Fibroblast of pulmonary artery (primary cell): ENCODE measurements at regions not wholly inside any gene's neighbourhood (a gene's known extent, or its start where the extent isn't known, plus 50 kb on each side); places are given as distances from the start of the nearest gene placed in this dataset.

ENCODE experiments used
- DNase-seq: peaks from one replicate; pipeline ENCODE4 v3.0.0-alpha.2; 2010; ENCODE audit warnings: low read depth
- H3K4me3 ChIP-seq: replicated peaks from 2 replicates; pipeline ENCODE4 v1.5.1; 2011; ENCODE audit warnings: low read depth, mild to moderate bottlenecking, control low read depth, low read length, moderate library complexity
- TF ChIP-seq, protein P1 (sequence below): IDR thresholded peaks from 2 replicates; pipeline ENCODE4 v1.5.1; 2011; ENCODE audit warnings: mild to moderate bottlenecking, control low read depth, low read length, inconsistent platforms; ENCODE audit errors: missing control alignments

DNA sequence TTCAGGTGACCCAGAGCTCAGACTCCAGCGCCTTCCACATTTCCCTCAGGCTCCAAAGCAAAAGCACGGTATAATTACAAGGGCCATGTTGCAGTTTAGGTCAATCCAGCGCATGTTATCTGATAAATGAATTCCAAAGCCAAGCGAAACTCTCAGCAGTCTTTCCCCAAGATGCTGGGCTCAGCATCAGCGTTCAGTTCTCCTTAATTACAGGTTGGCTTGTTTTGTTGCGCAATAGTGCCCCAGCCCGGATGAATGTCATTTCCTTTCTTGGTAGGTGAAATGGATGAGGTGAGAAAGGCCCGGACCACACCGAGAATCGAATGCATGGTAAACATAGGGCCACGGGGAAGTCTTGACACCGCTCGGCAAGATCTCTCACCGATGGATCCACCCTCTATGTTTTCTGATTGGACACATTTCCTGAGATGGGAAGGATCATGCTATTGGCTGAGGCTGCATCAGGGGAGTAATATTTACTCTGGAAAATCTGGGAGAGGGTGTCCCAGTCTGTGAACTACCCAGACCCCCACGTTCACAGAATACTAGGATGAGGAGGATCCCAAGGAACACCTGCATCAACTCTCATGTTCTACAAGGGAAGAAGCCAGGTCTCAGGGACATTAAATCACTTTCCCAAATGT is 221.2 kb upstream of the ANKRD55 start:
- DNase-seq: no peak
- TF ChIP-seq, protein P1, sequence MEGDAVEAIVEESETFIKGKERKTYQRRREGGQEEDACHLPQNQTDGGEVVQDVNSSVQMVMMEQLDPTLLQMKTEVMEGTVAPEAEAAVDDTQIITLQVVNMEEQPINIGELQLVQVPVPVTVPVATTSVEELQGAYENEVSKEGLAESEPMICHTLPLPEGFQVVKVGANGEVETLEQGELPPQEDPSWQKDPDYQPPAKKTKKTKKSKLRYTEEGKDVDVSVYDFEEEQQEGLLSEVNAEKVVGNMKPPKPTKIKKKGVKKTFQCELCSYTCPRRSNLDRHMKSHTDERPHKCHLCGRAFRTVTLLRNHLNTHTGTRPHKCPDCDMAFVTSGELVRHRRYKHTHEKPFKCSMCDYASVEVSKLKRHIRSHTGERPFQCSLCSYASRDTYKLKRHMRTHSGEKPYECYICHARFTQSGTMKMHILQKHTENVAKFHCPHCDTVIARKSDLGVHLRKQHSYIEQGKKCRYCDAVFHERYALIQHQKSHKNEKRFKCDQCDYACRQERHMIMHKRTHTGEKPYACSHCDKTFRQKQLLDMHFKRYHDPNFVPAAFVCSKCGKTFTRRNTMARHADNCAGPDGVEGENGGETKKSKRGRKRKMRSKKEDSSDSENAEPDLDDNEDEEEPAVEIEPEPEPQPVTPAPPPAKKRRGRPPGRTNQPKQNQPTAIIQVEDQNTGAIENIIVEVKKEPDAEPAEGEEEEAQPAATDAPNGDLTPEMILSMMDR: no peak
- no peak overlapping the region for H3K4me3 ChIP-seq

DNA sequence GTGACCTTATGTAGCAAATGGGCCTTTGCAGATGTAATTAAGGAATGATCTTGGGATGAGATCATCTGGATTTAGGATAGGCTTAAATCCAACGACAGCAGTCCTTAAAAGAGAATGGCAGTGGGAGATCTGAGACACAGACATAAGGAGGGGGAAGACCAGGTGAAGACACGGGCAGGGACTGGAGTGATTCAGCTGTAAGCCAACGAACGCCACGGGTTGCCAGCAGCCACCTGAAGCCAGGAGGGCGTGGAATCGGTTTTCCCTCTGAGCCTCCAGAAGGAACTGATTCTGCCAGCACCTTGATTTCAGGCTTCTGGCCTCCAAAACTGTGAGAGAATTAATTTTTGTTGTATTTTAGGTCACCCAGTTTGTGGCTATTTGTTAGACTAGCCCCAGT is 218.6 kb upstream of the ANKRD55 start:
- no peak overlapping the region for H3K4me3 ChIP-seq
- no peak for DNase-seq
- TF ChIP-seq, protein P1: no peak

- TF ChIP-seq, protein P1: no peak
- H3K4me3 ChIP-seq: no peak overlapping the region
- DNase-seq: no peak
Observed at GRCh38 chr5:56450766-56451165, 217.6 kb upstream of the ANKRD55 start.

- DNase-seq: no peak
- no peak overlapping the region for H3K4me3 ChIP-seq
- TF ChIP-seq, protein P1: no peak
Observed at GRCh38 chr5:56449071-56449640, 216.0 kb upstream of the ANKRD55 start.

DNA sequence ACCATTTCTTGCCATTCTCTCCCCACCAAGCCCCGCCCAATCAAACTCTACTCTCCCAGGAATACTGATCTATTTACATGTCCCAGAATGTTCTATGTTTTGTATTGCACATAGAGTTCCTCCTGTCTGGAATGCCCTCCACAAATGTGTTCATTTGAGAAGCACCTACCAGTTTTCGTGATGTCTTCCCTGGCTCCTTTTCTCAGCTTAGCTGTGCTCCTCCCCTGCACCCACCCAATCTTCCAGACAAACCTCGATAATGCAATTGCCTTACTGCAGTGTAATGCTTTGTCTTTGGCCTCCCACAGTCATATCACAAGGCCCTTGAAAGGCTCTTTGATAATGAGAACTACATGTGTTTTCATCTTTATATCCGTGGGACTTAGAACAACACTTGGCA is 214.5 kb upstream of the ANKRD55 start:
- no peak for DNase-seq
- no peak overlapping the region for H3K4me3 ChIP-seq
- TF ChIP-seq, protein P1: no peak

GRCh38 chr5:56447232-56447631 is 214.1 kb upstream of the ANKRD55 start:
- DNase-seq: peak; percentile 75
- H3K4me3 ChIP-seq: no peak overlapping the region
- TF ChIP-seq, protein P1: no peak

DNA sequence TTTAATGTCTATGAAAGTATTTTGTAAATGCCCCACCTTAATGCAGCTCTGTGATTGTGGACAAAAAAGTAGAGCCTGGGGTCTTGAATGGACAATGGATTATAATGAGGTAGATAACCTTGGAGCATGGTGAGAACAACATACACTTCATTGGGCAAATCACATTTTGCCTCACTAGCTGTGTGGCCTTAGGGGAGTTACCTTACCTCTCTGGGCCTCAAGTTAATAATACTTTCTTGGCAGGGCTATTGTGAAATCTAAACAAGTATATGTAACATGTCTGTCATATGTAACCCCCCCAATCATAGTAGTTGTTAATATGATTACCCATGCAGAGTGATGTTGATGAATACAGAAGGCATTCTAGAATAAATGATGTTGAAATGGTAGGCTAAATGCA is 213.6 kb upstream of the ANKRD55 start:
- TF ChIP-seq, protein P1: no peak
- no peak overlapping the region for H3K4me3 ChIP-seq
- DNase-seq: no peak
